ENCODE measurements at regions not wholly inside any gene's neighbourhood (a gene's known extent, or its start where the extent isn't known, plus 50 kb on each side); places are given as distances from the start of the nearest gene placed in this dataset.
"Not testable (repeated sequence)": the region's sequence is repeated elsewhere in the genome, so short reads cannot be mapped to it uniquely, and the experiment has no call there.

DNA sequence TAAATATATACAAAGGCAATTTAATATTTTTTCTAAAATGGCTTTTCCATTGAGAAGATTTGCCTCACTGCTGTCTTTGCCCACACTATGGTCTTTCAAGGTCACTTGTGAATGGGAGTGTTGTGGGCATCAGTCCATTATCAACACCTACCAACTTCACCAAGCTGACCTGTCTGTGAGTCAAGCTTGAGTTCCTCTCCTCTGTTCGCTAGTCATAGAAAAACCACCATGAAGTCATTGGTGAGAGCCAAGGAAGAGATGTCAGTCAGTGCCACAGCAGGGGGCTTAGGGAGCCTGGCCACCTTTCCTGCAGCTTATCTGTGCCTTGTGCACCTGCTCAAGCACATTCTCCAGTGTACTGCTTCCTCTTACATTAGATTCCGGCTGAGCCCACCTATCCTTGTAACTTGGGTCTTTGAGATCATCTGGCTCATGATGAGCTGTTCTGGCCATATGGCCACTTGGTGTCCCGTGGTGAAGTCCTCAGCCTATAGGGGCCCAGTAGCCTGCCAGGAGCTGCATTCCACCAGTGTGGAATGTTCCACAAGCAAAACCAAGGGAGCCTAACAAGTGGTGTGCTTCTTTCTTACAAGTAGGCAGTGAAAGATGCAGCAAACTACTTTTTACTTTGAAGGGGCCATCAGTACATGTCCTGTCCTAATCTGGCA lies 80.8 kb upstream of the C12orf71 start:
- H3K9me3 Mint-ChIP-seq = peaks cover 19% of the 10 kb centered on the region
- TF ChIP-seq, protein P1, sequence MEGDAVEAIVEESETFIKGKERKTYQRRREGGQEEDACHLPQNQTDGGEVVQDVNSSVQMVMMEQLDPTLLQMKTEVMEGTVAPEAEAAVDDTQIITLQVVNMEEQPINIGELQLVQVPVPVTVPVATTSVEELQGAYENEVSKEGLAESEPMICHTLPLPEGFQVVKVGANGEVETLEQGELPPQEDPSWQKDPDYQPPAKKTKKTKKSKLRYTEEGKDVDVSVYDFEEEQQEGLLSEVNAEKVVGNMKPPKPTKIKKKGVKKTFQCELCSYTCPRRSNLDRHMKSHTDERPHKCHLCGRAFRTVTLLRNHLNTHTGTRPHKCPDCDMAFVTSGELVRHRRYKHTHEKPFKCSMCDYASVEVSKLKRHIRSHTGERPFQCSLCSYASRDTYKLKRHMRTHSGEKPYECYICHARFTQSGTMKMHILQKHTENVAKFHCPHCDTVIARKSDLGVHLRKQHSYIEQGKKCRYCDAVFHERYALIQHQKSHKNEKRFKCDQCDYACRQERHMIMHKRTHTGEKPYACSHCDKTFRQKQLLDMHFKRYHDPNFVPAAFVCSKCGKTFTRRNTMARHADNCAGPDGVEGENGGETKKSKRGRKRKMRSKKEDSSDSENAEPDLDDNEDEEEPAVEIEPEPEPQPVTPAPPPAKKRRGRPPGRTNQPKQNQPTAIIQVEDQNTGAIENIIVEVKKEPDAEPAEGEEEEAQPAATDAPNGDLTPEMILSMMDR (conservative IDR thresholded peaks at IDR 0.05) = no peak
- H3K27ac Mint-ChIP-seq (ENCODE audit: unreplicated experiment) = no peak overlapping the region
- no peaks in the 10 kb centered on the region for H3K27me3 Mint-ChIP-seq (ENCODE audit: low read depth)
- peaks cover 2% of the 10 kb centered on the region for H3K36me3 Mint-ChIP-seq (ENCODE audit: low read depth)
- H3K4me3 Mint-ChIP-seq = no peak overlapping the region
- H3K4me1 Mint-ChIP-seq = peaks cover 11% of the 10 kb centered on the region
- no peak for DNase-seq (ENCODE audit: low read depth, low spot score)

GRCh38 chr12:27163894-27164293 lies 80.2 kb upstream of the STK38L start:
- H3K4me3 Mint-ChIP-seq = no peak overlapping the region
- H3K4me1 Mint-ChIP-seq = peaks cover 4% of the 10 kb centered on the region
- H3K9me3 Mint-ChIP-seq = peaks cover 19% of the 10 kb centered on the region
- DNase-seq (ENCODE audit: low read depth, low spot score) = no peak
- peaks cover 2% of the 10 kb centered on the region for H3K36me3 Mint-ChIP-seq (ENCODE audit: low read depth)
- TF ChIP-seq, protein P1 (conservative IDR thresholded peaks at IDR 0.05) = no peak
- H3K27me3 Mint-ChIP-seq (ENCODE audit: low read depth) = no peaks in the 10 kb centered on the region
- H3K27ac Mint-ChIP-seq (ENCODE audit: unreplicated experiment) = no peak overlapping the region

- H3K27ac Mint-ChIP-seq (ENCODE audit: unreplicated experiment) = no peak overlapping the region
- H3K9me3 Mint-ChIP-seq = peaks cover 19% of the 10 kb centered on the region
- no peak overlapping the region for H3K4me3 Mint-ChIP-seq
- no peaks in the 10 kb centered on the region for H3K36me3 Mint-ChIP-seq (ENCODE audit: low read depth)
- DNase-seq (ENCODE audit: low read depth, low spot score) = no peak
- TF ChIP-seq, protein P1 (conservative IDR thresholded peaks at IDR 0.05) = no peak
- H3K4me1 Mint-ChIP-seq = no peaks in the 10 kb centered on the region
- no peaks in the 10 kb centered on the region for H3K27me3 Mint-ChIP-seq (ENCODE audit: low read depth)
Measured at GRCh38 chr12:27164330-27165040, 79.6 kb upstream of the STK38L start.

DNA sequence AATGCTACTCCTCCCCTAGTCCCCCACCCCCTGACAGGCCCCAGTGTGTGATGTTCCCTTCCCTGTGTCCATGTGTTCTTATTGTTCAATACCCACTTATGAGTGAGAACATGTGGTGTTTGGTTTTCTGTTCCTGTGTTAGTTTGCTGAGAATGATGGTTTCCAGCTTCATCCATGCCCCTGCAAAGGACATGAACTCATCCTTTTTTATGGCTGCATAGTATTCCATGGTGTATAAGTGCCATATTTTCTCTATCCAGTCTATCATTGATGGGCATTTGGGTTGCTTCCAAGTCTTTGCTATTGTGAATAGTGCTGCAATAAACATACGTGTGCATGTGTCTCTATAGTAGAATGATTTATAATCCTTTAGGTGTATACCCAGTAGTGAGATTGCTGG lies 78.1 kb upstream of the STK38L start:
- not testable (repeated sequence) for H3K27ac Mint-ChIP-seq (ENCODE audit: unreplicated experiment); DNase-seq (ENCODE audit: low read depth, low spot score); H3K4me1 Mint-ChIP-seq; H3K27me3 Mint-ChIP-seq (ENCODE audit: low read depth); H3K36me3 Mint-ChIP-seq (ENCODE audit: low read depth); H3K4me3 Mint-ChIP-seq
- peaks cover 20% of the 10 kb centered on the region for H3K9me3 Mint-ChIP-seq

GRCh38 chr12:27171494-27171893 lies 72.6 kb upstream of the STK38L start:
- not testable (repeated sequence) for H3K4me1 Mint-ChIP-seq; H3K27ac Mint-ChIP-seq (ENCODE audit: unreplicated experiment); DNase-seq (ENCODE audit: low read depth, low spot score); H3K4me3 Mint-ChIP-seq; H3K27me3 Mint-ChIP-seq (ENCODE audit: low read depth)
- Mint-ChIP-seq H3K9me3 (peaks cover 21% of the 10 kb centered on the region), H3K36me3 (ENCODE audit: low read depth) (peaks cover 11% of the 10 kb centered on the region)

- Mint-ChIP-seq H3K27ac (ENCODE audit: unreplicated experiment) (no peak overlapping the region), H3K27me3 (ENCODE audit: low read depth) (no peaks in the 10 kb centered on the region), H3K4me3 (no peak overlapping the region), H3K9me3 (peaks cover 4% of the 10 kb centered on the region), H3K36me3 (ENCODE audit: low read depth) (peaks cover 2% of the 10 kb centered on the region), H3K4me1 (no peaks in the 10 kb centered on the region)
- no peak for DNase-seq (ENCODE audit: low read depth, low spot score)
- TF ChIP-seq, protein P1 (conservative IDR thresholded peaks at IDR 0.05) = no peak
Measured at GRCh38 chr12:27176765-27177164, 67.3 kb upstream of the STK38L start.

Data from neural crest cell (in vitro differentiated cells).